ENCODE measurements at regions not wholly inside any gene's neighbourhood (a gene's known extent, or its start where the extent isn't known, plus 50 kb on each side); places are given as distances from the start of the nearest gene placed in this dataset.

- no peak overlapping the region for H3K4me3 ChIP-seq (replicated peaks in 1 of 2; ENCODE audit: low read depth in 1 of 2, low read length in 2 of 2)
Measured at GRCh38 chr6:14477559-14477958, 360.0 kb downstream of the CD83 start.

More at GRCh38 chr6:14477559-14477958, 360.0 kb downstream of the CD83 start:
- H3K79me2 ChIP-seq (ENCODE audit: insufficient read depth, low read length): no peaks in the 10 kb centered on the region
- H3K9me3 ChIP-seq (ENCODE audit: control insufficient read depth in 1 of 2, insufficient read depth in 1 of 2, low read depth in 1 of 2, low read length in 2 of 2): no peaks in the 10 kb centered on the region
- CTCF ChIA-PET: no interaction called here
- intact Hi-C loops (cut with micrococcal nuclease): no loop called here
- no peaks in the 10 kb centered on the region for H3K27me3 ChIP-seq (ENCODE audit: insufficient read depth, low read length)
- H3K9me2 ChIP-seq (ENCODE audit: insufficient read depth): no peaks in the 10 kb centered on the region
- no peak for TF ChIP-seq ZBTB33 (IDR thresholded peaks at IDR 0.05; ENCODE audit: extremely low read depth, insufficient replicate concordance, low read length)
- no peak for TF ChIP-seq EGR1 (IDR thresholded peaks at IDR 0.05; ENCODE audit: low read depth)
- TF ChIP-seq POLR2A (IDR thresholded peaks at IDR 0.05; ENCODE audit: borderline replicate concordance, extremely low read depth, insufficient read depth, insufficient read length): no peak
- TF ChIP-seq TCF7L2 (IDR thresholded peaks at IDR 0.05; ENCODE audit: borderline replicate concordance, extremely low read depth, insufficient read depth, insufficient read length): no peak
- TF ChIP-seq FOSL1 (IDR thresholded peaks at IDR 0.05; ENCODE audit: low read depth): no peak
- no peak for TF ChIP-seq CEBPB (IDR thresholded peaks at IDR 0.05; ENCODE audit: low read depth)
- TF ChIP-seq RAD21 (IDR thresholded peaks at IDR 0.05; ENCODE audit: low read depth): no peak
- TF ChIP-seq JUND (IDR thresholded peaks at IDR 0.05): no peak
- TF ChIP-seq REST (IDR thresholded peaks at IDR 0.05; ENCODE audit: low read depth): no peak
- H2AFZ ChIP-seq (ENCODE audit: low read depth, low read length, poor library complexity, severe bottlenecking): no peak overlapping the region
- no peak overlapping the region for H3K9ac ChIP-seq (ENCODE audit: low read length)
- H3K4me1 ChIP-seq (ENCODE audit: control insufficient read depth in 1 of 2, insufficient read depth in 2 of 2, low read length in 2 of 2): no peaks in the 10 kb centered on the region
- ATAC-seq (no peak), DNase-seq (ENCODE audit: low read depth, low spot score) (no peak)
- H3K36me3 ChIP-seq (ENCODE audit: control insufficient read depth in 1 of 2, insufficient read depth in 2 of 2, low read length in 2 of 2): no peaks in the 10 kb centered on the region
- POLR2A ChIA-PET: no interaction called here
- no peak overlapping the region for H3K4me2 ChIP-seq (ENCODE audit: low read length)
- H3K27ac ChIP-seq (ENCODE audit: low read depth, low read length): no peak overlapping the region
- H4K20me1 ChIP-seq (ENCODE audit: insufficient read depth): no peaks in the 10 kb centered on the region
- RAD21 ChIA-PET (ENCODE audit: low non-redundant PET in 1 of 2, low total read pairs in 2 of 2, uncharacterized antibody in 2 of 2, unreplicated experiment in 2 of 2): no interaction called here
- BruUV-seq (replicated peaks): no TSS peak

All from HCT116 (cell line).